Fibroblast of lung (primary cell): ENCODE measurements at regions not wholly inside any gene's neighbourhood (a gene's known extent, or its start where the extent isn't known, plus 50 kb on each side); places are given as distances from the start of the nearest gene placed in this dataset.

Experiments
- DNase-seq, 2 donors: peaks; one replicate each; pipeline versions ENCODE4 v3.0.0 to v3.0.0-alpha.2; 2010; ENCODE audit warnings: low read depth in 2 of 2
- H2AFZ ChIP-seq: 2 replicates; pipeline ENCODE4 v1.5.1; 2012; ENCODE audit warnings: low read length, control low read depth, inconsistent platforms
- H3K27ac ChIP-seq: 2 replicates; pipeline ENCODE4 v1.5.1; 2011; ENCODE audit warnings: low read length, control low read depth; ENCODE audit not compliant: insufficient read depth
- H3K27me3 ChIP-seq: 2 replicates; pipeline ENCODE4 v1.5.1; 2011; ENCODE audit warnings: mild to moderate bottlenecking, low read length; ENCODE audit not compliant: control insufficient read depth, insufficient read depth
- H3K36me3 ChIP-seq: 2 replicates; pipeline ENCODE4 v1.5.1; 2011; ENCODE audit warnings: low read length; ENCODE audit not compliant: control insufficient read depth, insufficient read depth
- H3K4me1 ChIP-seq: 2 replicates; pipeline ENCODE4 v1.5.1; 2011; ENCODE audit warnings: low read length; ENCODE audit not compliant: control insufficient read depth, insufficient read depth; ENCODE audit errors: extremely low read depth
- H3K4me2 ChIP-seq: 2 replicates; pipeline ENCODE4 v1.5.1; 2011; ENCODE audit warnings: low read length, control low read depth; ENCODE audit not compliant: insufficient read depth; ENCODE audit errors: extremely low read depth
- H3K4me3 ChIP-seq, 4 experiments: fragments of 200-600 bp in 1 of 4; sonication (generic) in 1 of 4; replicated peaks in 1 of 4; 2 replicates each; pipeline ENCODE4 v1.5.1; 2011 to 2016; ENCODE audit warnings: low read length in 4 of 4, low read depth in 3 of 4, mild to moderate bottlenecking in 3 of 4, control low read depth in 2 of 4, inconsistent platforms in 1 of 4, mixed read lengths in 1 of 4; ENCODE audit not compliant: insufficient read depth in 1 of 4; ENCODE audit errors: control extremely low read depth in 1 of 4
- H3K79me2 ChIP-seq: 2 replicates; pipeline ENCODE4 v1.5.1; 2012; ENCODE audit warnings: mild to moderate bottlenecking, low read length, inconsistent platforms; ENCODE audit not compliant: control insufficient read depth, insufficient read depth
- H3K9ac ChIP-seq: 2 replicates; pipeline ENCODE4 v1.5.1; 2011; ENCODE audit warnings: mild to moderate bottlenecking, low read length, control low read depth; ENCODE audit not compliant: insufficient read depth
- H3K9me3 ChIP-seq: 2 replicates; pipeline ENCODE4 v1.5.1; 2012; ENCODE audit warnings: low read depth, low read length; ENCODE audit not compliant: control insufficient read depth, insufficient read depth
- H4K20me1 ChIP-seq: 2 replicates; pipeline ENCODE4 v1.5.1; 2011; ENCODE audit warnings: low read length; ENCODE audit not compliant: control insufficient read depth, insufficient read depth; ENCODE audit errors: extremely low read depth
- CTCF ChIP-seq, 2 donors: IDR thresholded peaks in 1 of 2; conservative IDR thresholded peaks in 1 of 2; 1 replicate in 1 of 2; 2 replicates in 1 of 2; pipeline ENCODE4 v1.5.1; 2011 to 2012; ENCODE audit warnings: low read length in 2 of 2, control low read depth in 1 of 2, inconsistent platforms in 1 of 2, low read depth in 1 of 2, mild to moderate bottlenecking in 1 of 2
- EZH2 ChIP-seq: IDR thresholded peaks from 2 replicates; pipeline ENCODE4 v1.5.1; 2012; ENCODE audit warnings: low read length, control low read depth, mild to moderate bottlenecking; ENCODE audit errors: missing control alignments

- Histone ChIP-seq H2AFZ (no peak overlapping the region), H3K9me3 (no peaks in the 10 kb centered on the region), H3K4me3 (no peak overlapping the region)
These were observed 111.1 kb downstream of the AIPL1 start for GRCh38 chr17:6323626-6324356.

DNA sequence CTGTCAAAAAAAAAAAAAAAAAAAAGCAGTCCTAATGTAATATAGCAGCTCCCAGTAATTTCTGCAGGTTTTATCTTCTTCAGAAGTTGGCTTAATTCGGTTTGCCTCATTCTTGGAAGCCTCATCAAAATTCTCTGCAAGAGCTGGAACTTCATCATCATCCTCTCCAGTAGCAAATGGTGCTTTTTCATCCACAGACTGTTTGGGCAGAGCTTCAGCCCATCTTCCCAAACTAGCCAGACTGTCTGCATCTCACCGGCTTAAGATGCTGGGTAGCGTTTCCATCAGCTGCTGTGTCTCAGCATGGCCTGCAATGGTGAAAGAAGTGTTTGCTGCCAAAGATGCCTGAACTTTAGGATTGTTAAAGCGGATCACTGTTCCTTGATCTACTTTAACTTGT, 112.6 kb downstream of the AIPL1 start:
- Histone ChIP-seq H3K27ac (no peak overlapping the region), H3K9ac (no peak overlapping the region), H3K79me2 (no peaks in the 10 kb centered on the region), H3K9me3 (no peaks in the 10 kb centered on the region), H3K4me3 (no peak overlapping the region), H3K4me2 (no peak overlapping the region), H4K20me1 (no peaks in the 10 kb centered on the region), H3K4me1 (no peaks in the 10 kb centered on the region), H3K36me3 (no peaks in the 10 kb centered on the region), H3K27me3 (no peaks in the 10 kb centered on the region), H2AFZ (no peak overlapping the region)
- TF ChIP-seq EZH2 (no peak), CTCF (conservative IDR thresholded peaks at IDR 0.05 in 1 of 2, IDR thresholded peaks at IDR 0.05 in 1 of 2; ENCODE audit: low read depth in 1 of 2, low read length in 2 of 2) (no peak)
- no peak for DNase-seq

More at GRCh38 chr17:6323626-6324356, 111.1 kb downstream of the AIPL1 start:
- no peaks in the 10 kb centered on the region for H4K20me1 ChIP-seq
- no peaks in the 10 kb centered on the region for H3K36me3 ChIP-seq
- H3K79me2 ChIP-seq, result no peaks in the 10 kb centered on the region
- H3K27me3 ChIP-seq, result no peaks in the 10 kb centered on the region
- no peak for DNase-seq
- no peak for TF ChIP-seq CTCF (conservative IDR thresholded peaks at IDR 0.05 in 1 of 2, IDR thresholded peaks at IDR 0.05 in 1 of 2; ENCODE audit: low read depth in 1 of 2, low read length in 2 of 2)
- TF ChIP-seq EZH2, result no peak
- no peak overlapping the region for H3K27ac ChIP-seq
- no peak overlapping the region for H3K4me2 ChIP-seq
- no peaks in the 10 kb centered on the region for H3K4me1 ChIP-seq
- no peak overlapping the region for H3K9ac ChIP-seq

- Histone ChIP-seq H3K9me3 (no peaks in the 10 kb centered on the region), H2AFZ (no peak overlapping the region), H3K4me2 (no peak overlapping the region), H3K4me1 (no peaks in the 10 kb centered on the region), H4K20me1 (no peaks in the 10 kb centered on the region), H3K4me3 (no peak overlapping the region), H3K9ac (no peak overlapping the region), H3K36me3 (no peaks in the 10 kb centered on the region), H3K27ac (no peak overlapping the region), H3K27me3 (no peaks in the 10 kb centered on the region), H3K79me2 (no peaks in the 10 kb centered on the region)
- no peak for DNase-seq
- TF ChIP-seq EZH2, result no peak
- no peak for TF ChIP-seq CTCF (conservative IDR thresholded peaks at IDR 0.05 in 1 of 2, IDR thresholded peaks at IDR 0.05 in 1 of 2; ENCODE audit: low read depth in 1 of 2, low read length in 2 of 2)
These were observed 120.6 kb downstream of the AIPL1 start for GRCh38 chr17:6314311-6314710.
